GM19035 (cell line): ENCODE measurements at regions not wholly inside any gene's neighbourhood (a gene's known extent, or its start where the extent isn't known, plus 50 kb on each side); places are given as distances from the start of the nearest gene placed in this dataset.

Source experiments
- ATAC-seq: cut with Tn5 transposase; IDR thresholded peaks from one replicate; pipeline ENCODE4 v1.9.1; 2021; ENCODE audit not compliant: unreplicated experiment

- ATAC-seq = no peak
Measured at GRCh38 chr2:203812294-203813221, 55.0 kb upstream of the CTLA4 start.

- no peak for ATAC-seq
Measured at GRCh38 chr2:203813684-203814083, 53.9 kb upstream of the CTLA4 start.

- ATAC-seq = peak; percentile 77
Measured at GRCh38 chr2:203814661-203815540, 52.7 kb upstream of the CTLA4 start.

- no peak for ATAC-seq
Measured at GRCh38 chr2:203815541-203815898, 52.1 kb upstream of the CTLA4 start.

GRCh38 chr2:203817147-203817546 lies 50.4 kb upstream of the CTLA4 start:
- no peak for ATAC-seq
